ENCODE measurements at regions not wholly inside any gene's neighbourhood (a gene's known extent, or its start where the extent isn't known, plus 50 kb on each side); places are given as distances from the start of the nearest gene placed in this dataset.
A peak's percentile ranks its signal among the peaks of the same experiment; 100 is the strongest.

DNA sequence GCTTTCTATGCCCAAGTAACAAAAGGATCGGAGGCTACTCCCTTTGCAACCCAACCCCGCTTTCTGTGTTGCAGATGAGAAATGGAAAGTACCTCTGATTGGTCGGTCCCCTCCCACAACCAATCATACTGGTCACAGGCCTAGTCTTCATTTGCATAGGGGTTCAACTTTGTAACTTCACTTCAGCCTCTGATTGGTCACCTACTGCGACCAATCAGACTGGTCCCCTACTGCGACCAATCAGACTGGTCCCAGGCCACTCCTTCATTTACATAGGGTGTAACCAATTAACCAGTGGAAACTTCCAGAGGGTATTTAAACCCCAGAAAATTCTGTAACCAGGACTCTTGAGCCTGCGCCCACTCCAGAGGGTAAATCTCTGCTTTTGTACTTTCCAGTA, 906.4 kb upstream of the TMEM132C start:
- no peak for DNase-seq

DNA sequence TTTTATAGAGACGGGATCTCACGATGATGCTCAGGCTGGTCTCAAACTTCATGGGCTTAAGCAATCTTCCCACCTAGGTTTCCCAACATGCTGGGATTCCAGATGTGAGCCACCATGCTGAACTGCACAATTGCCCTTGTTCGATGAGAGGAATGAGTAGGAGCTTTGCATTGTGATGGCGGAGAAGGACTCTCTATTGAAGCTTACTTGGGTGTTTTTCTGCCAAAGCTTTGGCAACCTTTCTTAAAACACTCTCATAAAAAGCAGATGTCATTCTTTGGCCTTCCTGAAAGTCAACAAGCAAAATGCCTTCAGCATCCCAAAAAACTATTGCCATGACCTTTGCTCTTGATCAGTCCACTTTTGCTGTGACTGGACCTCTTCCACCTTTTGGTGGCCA, 904.8 kb upstream of the TMEM132C start:
- DNase-seq, result no peak

DNA sequence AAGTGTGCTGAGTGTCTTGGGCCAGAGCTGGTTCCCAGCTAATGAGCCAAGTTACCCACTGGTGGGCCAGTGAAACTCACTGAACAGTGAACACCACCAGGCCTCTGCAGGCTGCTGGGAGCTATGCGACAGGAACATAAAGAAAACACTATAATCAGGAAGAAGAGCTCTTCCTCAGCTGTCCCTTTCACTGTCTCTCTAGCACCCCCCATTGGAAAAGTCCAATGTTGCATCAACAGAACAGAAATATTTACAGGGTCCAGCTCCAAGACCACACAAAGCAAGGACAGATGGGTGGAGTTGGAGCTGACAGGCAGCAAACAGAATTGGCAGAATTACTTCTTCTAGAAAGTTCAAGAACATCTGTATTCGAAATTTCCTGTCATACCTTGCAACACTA, 903.6 kb upstream of the TMEM132C start:
- DNase-seq, result no peak

DNA sequence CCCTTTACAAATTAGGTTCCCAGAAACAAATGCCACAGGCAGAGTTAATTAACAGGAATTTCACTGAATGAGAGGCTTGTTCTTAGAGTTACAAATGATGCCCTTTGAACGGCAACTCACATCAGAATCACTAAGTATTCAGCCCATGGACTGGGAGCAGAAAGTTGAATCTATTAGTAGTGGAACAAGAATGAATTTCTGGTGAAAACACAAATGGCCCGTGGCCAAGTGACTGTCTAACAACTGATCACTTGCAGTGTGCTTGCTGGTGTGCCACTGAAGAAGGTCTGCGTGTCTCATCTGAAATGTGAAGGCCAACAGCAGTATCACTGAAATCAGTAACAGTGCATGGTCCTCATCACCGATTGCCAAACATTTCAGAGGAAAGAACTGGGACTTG, 893.4 kb upstream of the TMEM132C start:
- DNase-seq, result no peak

DNA sequence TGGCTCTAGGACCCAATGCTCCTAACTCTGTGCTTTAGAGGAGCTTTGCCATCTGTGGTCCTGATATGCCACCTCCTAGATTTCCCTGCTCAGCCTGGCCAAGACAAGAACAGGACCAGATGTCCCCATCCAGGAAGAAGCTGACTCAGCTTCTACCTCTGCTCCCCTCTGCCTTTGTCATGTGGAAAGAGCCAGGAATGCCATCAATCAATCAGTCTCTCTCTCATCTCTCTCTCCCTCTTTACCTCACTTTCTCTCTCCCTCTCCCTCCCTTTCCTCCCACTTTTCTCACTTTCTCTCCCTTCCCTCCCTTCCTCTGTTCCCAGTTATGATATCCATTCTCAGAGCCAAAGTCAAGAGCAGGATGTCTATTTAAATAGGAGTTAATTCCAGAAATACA, 892.5 kb upstream of the TMEM132C start:
- no peak for DNase-seq

DNA sequence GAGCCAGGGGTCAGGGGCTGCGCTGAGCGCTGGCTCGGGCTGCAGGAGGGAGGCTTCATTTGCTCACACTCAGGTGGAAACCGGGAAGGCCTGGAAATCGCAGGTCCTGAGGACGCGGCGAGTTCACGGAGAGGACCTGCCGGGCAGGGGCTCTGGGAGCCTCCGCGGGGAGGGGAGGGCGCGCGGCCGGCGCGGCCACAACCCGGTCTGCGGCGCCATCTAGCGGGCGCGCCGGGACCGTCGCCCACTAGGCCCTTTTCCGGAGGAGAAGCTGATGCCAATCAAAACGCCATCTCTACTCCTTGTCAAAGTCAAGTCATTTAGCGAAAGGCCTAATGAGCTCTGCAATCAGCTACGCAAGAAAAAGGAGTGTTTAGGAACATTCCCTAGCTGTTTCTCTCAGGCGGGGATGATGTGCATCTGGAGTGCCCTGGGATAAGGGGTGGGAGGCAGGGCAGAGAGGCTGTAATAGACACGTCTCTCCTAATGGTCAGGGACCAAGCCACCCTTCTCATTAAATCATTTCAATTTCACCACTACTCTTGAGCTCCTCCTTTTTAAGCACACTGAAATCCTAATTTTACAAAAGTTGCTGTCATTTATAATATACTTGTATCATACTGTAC, 885.8 kb upstream of the TMEM132C start:
- peak in 1 of 2 experiments; percentile 31 for DNase-seq

DNA sequence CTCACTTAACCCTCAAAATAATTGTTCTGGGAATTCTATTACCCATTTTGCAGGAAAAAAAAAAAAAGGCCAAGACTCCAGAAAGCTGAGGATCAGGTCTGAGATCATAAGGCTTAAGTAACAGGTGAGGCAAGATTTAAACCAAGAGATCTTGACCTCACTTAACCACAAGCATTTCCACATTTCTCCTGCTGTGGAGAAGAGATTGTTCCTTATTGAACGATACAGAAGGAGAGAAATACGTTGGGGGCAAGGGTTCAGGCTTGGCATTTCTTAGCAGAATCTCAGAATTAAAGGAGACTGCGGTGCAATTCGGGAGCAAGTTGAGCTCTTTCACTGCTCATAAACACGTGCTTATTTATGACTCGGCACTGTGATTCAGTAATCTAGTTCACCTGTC, 885.3 kb upstream of the TMEM132C start:
- DNase-seq, result no peak

DNA sequence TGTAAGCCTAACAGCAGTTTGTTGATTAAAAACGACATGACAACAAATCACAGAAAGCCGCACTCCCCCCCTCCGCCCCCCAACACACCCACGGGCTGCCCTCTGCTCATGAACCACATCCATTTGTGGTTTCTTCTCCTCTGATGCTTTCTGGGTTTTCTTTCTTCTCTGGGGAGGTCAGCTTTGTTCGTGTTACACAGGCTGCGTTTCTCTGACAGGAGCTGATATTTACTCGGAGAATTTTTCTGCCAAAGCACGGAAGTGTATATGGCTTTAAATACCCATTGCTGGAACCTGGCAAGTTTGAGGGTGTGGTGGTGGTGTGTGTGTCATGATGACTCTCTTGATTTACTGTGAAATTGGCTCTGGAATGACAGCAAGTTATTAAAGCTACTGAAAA, 883.7 kb upstream of the TMEM132C start:
- DNase-seq, result no peak

DNA sequence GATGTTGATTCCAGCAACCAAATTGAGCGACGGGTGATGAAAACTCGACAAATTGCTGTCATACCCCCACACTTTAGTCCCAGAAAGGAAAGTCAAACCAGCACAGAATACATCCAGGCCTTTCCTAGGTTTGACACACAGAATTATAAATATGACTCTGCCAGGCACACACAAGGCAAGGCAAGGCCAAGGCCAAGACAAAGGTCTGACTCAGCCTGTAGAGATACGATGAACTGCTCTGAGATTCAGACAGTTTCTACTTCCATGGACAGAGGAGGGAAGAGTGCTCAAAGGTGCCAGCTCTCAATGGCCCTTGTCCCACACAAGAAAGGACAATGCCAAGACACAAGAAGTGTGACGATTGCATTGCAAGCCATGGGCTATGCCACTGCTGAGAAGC, 880.2 kb upstream of the TMEM132C start:
- DNase-seq, result no peak

DNA sequence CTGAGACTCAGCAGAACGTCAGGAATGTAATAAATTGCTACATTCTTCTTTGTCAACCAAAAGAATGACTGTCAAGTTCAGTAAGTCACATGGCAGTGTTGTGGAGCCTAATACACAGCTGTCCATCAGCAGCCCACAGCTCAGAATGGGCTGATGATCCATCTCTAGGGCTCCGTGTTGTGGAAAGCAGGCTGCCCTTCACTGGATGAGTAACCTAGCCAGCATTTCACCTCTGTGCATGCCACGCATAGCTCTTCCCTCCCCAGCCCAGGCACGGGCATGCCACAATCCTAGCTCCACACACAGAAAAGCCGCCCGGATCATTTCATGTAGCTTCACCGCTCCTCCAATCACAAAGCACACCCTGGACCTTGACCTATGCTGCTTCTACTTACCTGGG, 878.0 kb upstream of the TMEM132C start:
- DNase-seq, result no peak

DNA sequence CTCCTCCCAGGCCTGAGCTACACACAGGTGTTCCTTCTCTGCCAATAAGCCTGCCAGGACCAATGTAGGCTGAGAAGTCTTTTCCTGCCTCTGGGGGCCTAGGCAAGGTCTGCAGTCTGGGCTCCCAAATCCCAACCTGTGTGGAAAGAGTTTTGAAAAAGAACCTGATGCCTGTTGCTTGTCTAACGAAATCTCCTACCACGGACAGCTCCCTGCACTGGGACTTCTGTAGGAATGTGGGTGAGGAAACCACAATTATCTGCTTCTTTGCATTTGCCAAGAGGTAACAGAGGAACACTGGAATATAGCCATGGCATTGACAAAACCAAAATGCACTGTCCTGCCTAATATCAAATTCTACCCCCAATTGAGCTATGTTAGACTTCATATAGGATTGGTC, 877.0 kb upstream of the TMEM132C start:
- no peak for DNase-seq

DNA sequence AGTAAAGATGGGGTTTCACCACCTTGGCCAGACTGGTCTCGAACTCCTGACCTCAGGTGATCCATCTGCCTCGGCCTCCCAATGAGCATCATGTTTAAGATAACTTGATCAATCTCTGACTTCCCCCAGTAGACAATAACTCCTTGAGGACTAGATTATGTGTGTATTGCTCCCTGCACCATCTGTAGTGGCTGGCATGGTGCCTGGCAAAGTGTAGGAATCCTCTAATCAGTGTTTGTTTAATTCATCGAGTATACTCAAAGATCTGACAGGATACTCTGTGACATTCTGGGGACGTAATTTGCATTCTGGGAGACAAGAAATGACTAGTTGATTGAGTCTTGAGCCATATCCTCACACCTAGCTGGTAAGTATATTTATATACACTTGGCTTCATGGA, 873.5 kb upstream of the TMEM132C start:
- DNase-seq, result no peak

DNA sequence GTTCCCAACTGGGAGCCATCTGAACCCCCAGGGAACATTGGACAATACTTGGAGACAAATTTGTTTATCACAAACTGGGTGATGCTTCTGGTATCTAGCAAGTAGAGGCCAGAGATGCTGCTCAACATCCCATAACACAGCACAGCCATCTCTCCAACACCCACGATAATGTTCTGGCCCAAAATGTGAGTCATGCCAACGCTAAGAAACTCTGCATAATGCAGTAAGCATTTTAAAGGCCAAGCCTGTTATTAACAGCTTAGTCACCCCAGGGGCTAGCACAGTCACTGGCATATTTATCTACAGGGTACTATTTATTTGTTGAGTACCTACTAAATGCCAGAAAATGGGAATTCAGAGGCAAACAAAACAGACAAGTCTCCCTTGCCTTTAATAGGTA, 873.1 kb upstream of the TMEM132C start:
- DNase-seq, result no peak

DNA sequence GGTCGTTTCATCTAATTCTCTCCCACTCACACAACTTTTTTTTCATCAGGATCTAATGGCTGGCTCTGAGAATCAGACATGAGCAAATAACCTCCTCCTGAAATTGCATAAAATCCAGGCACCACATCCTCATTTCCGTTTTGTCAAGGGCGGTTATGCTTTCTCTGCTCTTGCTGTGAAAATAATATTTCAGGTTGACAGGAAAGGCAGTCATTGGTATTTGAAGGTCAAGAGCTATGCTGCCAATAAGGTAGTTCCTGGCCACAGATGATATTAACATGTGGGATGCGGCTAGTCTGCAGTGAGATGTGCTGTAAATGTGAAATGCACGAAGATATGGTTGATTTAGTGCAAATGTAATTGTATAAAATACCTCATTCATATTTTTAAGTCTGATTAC, 870.2 kb upstream of the TMEM132C start:
- no peak for DNase-seq

DNA sequence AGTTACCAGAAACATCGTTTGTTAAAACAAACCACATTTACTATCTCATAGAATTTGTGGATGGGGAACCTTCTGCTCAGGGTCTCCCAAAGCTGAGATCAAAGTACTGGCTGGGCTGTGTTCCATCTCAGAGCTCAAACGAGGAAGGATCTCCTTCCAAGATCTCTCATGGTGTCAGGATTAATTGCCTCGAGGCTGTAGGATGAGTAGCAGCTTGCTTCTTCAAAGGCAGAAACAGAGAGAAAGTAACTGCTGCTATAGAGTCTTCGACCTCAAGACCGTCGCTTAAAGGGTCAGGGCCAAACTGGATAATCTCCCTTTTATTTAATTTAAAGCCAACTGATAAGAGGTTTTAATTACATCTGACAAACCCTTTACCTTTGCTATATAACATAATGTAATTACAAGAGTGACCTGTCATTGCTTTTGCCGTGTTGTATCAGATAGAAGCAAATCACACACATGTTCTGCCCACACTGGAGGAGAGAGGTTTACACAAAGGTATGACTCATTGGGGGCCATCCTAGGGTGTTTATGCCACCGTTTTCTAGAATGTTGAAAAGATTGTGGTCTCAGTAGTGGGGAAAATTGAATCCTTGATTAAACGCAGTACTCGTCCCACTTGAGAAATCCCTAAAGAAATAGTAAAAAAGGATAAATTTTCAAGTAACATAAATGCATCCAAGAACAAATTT, 868.8 kb upstream of the TMEM132C start:
- no peak for DNase-seq

DNA sequence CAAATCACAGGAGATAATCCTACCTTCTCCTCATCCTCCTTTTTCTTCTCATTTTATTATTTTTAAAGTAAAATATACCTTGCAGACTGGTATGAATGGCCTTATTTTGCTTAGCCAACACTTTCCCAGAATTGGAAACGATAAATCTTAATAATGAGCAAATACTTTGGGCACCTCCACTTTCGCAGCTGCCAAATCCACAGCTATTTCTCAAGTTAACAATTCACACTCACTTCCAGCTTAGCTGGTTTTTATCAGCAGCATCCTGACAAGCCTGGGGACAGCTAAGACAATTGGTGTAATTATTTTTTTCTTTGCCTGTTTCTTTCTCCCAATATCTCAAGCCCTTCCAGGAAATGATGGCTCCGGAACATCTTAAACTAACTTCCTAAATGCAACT, 867.5 kb upstream of the TMEM132C start:
- DNase-seq, result no peak

DNA sequence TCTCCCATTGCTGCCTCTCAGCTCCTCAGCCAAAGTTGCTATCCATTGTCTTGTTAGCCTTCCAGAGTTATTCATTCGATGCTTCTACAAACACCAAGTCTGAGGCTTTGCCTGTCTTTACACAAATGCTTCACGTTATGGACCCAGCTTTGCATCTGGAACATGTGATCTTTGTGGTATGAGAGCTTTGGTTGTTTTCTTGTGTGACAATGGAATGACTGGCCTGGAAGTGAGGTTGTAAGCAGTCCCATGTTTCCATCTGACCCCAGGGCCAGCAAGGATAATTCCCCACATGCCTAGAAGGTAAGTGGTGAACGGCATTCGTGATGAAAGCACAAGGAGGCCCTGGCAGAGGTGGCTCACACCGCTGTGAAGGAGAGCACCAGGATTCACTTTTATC, 866.7 kb upstream of the TMEM132C start:
- no peak for DNase-seq

DNA sequence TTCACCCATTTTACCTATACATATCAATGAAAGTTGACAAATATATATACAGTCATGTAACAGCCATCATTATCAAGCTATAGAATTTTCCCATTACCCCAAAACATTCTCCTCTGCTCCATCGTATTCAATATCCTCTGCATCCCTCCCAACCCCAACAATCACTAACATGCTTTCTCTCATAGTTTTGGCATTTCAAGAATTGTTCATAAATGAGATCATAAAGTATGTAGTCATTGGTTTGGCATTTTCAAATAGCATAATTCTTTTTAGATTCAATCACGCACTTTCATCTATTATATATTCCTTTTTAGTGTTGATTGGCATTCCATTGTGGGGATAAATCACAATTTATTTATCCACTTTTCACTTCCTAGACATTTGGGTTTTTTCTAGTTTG, 866.0 kb upstream of the TMEM132C start:
- DNase-seq, result no peak

DNA sequence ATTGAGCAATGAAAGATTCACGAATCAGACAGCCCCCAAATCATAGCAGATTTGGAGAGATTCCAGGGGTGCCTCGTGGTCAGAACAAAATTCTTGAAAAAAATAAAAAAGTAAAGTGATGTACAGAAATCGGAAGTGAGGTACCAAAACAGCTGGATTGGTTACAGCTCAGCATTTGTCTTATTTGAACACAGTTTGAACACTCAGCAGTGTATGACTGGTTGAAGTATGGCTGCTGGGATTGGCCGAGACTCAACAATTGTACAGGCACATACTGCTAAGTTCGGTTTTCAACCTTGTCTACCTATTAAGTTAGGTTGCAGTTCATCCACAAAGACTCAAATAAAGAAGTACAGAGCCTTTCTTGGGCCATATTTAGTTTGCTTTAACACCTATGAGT, 865.4 kb upstream of the TMEM132C start:
- DNase-seq, result no peak

DNA sequence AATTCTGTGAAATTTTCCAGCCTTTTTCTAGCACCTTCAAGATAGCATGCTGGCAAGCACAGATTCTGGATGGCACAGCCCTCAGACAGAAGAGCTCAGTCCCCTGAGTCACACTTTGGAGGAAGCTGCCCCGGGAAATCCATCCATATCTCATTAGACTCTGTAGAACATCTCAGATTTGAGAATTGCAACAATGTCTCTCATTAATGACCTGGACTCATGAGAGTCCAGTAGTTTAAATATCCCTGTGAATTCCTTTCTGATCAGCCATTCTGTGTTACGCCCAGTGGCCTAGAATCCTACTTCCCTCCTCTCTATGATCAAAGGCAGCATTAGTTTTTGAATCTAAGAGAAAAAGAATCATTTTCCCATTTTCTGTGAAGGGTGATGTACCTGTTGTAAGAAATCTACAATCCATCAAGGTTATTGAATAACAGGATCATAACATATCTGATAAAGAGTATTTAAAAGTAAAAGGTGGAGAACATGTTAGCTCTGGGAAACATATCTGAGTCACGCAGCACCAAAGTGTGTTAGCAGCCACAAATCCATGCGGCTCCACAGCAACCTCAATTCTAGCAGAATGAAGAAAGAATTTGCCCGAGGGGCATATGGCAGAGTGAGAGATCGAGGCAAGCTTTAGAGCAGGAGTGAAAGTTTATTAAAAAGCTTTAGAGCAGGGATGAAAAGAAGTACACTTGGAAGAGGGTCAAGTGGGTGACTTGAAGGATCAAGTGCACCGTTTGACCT, 855.6 kb upstream of the TMEM132C start:
- DNase-seq, result no peak

DNA sequence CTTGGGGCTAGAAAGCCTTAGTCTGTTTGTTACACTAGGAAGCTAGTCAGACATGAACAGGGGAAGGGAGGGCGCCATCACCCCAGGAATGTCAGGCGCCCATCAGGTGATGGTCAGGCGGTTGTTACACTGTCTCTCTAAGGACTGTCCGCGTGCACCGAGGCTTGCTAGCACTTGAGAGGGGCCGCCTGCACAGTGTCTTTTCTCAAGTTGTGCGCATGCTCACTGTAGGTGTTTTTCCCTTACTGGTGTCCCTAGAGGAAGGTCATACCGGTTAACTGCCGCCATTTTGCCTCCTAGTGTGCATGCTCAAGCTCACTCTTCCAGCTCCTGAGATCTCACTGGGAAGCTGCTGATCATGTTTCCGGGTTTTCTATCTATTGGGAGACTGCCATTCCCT, 855.0 kb upstream of the TMEM132C start:
- no peak for DNase-seq

DNA sequence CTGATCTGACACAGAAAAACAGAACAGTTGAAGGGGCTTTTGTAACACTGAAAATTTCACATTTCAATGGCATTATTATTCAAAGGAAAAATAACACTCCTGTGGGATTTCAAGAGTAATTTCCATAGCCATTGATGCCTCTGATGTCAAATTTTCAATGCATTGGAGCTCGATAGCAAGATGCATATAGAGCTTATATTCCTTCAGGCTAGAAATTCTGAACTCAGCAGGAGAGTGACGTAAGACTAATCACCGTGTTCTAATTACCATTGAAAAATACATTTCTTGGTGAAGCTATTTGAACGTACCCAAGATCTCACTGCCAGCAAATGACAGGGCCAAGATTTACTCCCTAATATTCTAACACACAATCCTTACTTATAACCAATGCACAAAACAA, 854.1 kb upstream of the TMEM132C start:
- DNase-seq, result no peak

DNA sequence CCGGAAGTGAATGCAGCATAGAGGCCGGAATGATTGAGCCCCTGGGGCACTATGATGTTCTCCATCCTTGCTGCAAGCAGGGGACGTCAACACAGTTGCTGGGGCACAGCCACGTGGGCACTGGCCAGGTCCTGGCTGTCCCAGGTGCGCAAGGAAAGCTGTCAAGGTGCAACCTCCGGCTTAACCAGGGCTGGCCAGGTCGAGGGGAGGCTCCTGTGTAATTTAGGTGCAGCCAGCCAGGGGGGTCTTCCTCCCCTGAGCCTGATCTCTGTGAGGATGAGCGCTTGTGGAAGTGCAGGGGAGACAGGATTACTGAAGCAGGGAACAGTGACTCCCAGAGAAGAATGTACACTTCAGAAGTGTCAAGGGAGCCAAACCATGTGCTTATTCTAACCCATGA, 852.8 kb upstream of the TMEM132C start:
- no peak for DNase-seq

DNA sequence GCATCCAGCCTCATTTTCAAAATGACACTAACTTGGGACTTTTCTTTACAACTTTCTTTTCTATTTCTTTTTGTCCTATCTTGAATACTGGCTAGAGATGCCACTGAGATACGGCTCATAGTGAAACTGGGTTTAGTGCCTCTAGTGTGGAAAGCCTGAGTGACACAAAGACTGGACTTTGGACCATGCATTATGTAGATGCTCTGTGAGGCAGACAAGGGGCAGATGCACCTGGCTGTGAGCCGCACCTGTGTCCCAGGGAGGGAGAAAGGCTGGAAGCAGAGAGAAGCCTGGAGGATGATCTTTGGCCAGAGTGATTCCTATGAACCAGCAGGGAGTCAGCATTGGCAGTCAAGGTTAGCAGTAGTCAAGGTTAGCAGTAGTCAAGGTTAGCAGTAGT, 852.3 kb upstream of the TMEM132C start:
- no peak for DNase-seq

DNA sequence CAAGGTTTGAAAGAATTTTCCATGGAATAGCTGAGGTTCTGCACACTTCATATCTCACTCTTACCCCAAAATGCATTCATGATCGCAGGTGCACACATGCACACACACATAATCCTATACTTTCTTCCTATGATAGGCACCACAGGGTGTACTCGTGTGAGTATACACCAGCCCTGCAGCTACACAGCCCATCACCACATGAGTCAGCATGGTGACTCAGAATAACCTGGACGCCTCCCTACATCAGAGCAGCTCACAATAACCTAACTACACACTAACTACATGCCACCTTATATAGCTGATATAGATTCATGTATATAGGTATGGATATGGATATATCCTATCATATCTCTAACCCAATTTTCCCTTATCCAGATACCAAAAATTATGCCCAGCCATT, 850.2 kb upstream of the TMEM132C start:
- no peak for DNase-seq
